ENCODE measurements at regions not wholly inside any gene's neighbourhood (a gene's known extent, or its start where the extent isn't known, plus 50 kb on each side); places are given as distances from the start of the nearest gene placed in this dataset.
"Not testable (repeated sequence)": the region's sequence is repeated elsewhere in the genome, so short reads cannot be mapped to it uniquely, and the experiment has no call there.

- DNase-seq, result peak; percentile 48
Observed at GRCh38 chr1:82152356-82153271, 351.9 kb downstream of the ADGRL2 start.

- DNase-seq, result no peak
Observed at GRCh38 chr1:82145656-82146055, 344.9 kb downstream of the ADGRL2 start.

GRCh38 chr1:82143108-82143833, 342.5 kb downstream of the ADGRL2 start:
- DNase-seq, result no peak

GRCh38 chr1:82141390-82141789, 340.7 kb downstream of the ADGRL2 start:
- no peak for DNase-seq

- no peak for DNase-seq
Observed at GRCh38 chr1:82139751-82140468, 339.2 kb downstream of the ADGRL2 start.

GRCh38 chr1:82136351-82136750, 335.6 kb downstream of the ADGRL2 start:
- DNase-seq, result not testable (repeated sequence)

- no peak for DNase-seq
Observed at GRCh38 chr1:82125866-82126265, 325.1 kb downstream of the ADGRL2 start.

GRCh38 chr1:82125119-82125518, 324.4 kb downstream of the ADGRL2 start:
- no peak for DNase-seq

- no peak for DNase-seq
Observed at GRCh38 chr1:82121421-82121820, 320.7 kb downstream of the ADGRL2 start.

GRCh38 chr1:82116105-82116504, 315.4 kb downstream of the ADGRL2 start:
- DNase-seq, result no peak

- DNase-seq, result no peak
Observed at GRCh38 chr1:82114887-82115286, 314.2 kb downstream of the ADGRL2 start.

- no peak for DNase-seq
Observed at GRCh38 chr1:82110366-82111254, 309.9 kb downstream of the ADGRL2 start.

GRCh38 chr1:82108843-82109242, 308.1 kb downstream of the ADGRL2 start:
- DNase-seq, result no peak

- DNase-seq, result no peak
Observed at GRCh38 chr1:82106672-82107071, 305.9 kb downstream of the ADGRL2 start.

GRCh38 chr1:82099170-82099569, 298.4 kb downstream of the ADGRL2 start:
- DNase-seq, result no peak

GRCh38 chr1:82094136-82094535, 293.4 kb downstream of the ADGRL2 start:
- no peak for DNase-seq

GRCh38 chr1:82091729-82092128, 291.0 kb downstream of the ADGRL2 start:
- DNase-seq, result no peak

- no peak for DNase-seq
Observed at GRCh38 chr1:82091265-82091664, 290.5 kb downstream of the ADGRL2 start.

- DNase-seq, result no peak
Observed at GRCh38 chr1:82090104-82090503, 289.4 kb downstream of the ADGRL2 start.

- no peak for DNase-seq
Observed at GRCh38 chr1:82086739-82087138, 286.0 kb downstream of the ADGRL2 start.

- DNase-seq, result no peak
Observed at GRCh38 chr1:82079607-82080006, 278.9 kb downstream of the ADGRL2 start.

GRCh38 chr1:82073659-82074058, 272.9 kb downstream of the ADGRL2 start:
- DNase-seq, result no peak
